ENCODE measurements at regions not wholly inside any gene's neighbourhood (a gene's known extent, or its start where the extent isn't known, plus 50 kb on each side); places are given as distances from the start of the nearest gene placed in this dataset.

- no peak for DNase-seq (ENCODE audit: low read depth, low spot score)
- H3K9me3 ChIP-seq (ENCODE audit: low read depth, low read length), result no peaks in the 10 kb centered on the region
Observed at GRCh38 chr7:120218712-120219111, 54.3 kb upstream of the KCND2 start.

DNA sequence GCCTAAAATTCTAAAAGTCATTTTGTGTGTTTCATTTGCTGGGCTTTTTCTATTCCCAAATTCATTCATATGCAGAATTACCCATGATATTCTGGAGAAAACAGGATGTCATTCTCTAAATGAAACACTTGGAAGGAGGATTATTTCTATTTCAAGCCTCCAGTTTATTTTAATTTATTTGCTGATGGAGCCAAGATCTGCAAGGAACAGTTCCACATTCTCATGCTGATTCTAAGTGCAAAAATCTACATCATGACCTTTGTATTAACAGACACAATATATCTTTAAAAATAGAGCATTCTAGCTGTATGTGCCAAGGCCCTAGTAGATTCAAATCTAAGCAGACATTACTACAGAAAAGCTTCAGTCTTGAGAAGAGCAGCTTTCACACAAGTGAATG, 51.3 kb upstream of the KCND2 start:
- TF ChIP-seq POLR2AphosphoS5 (IDR thresholded peaks at IDR 0.05; ENCODE audit: borderline replicate concordance, low read depth, low read length) (no peak), FOXP2 (optimal IDR thresholded peaks at IDR 0.05; ENCODE audit: control extremely low read depth, extremely low read length, insufficient read depth) (no peak), EZH2 (IDR thresholded peaks at IDR 0.05) (no peak)
- Histone ChIP-seq H3K9me3 (ENCODE audit: low read depth, low read length) (no peaks in the 10 kb centered on the region), H3K36me3 (ENCODE audit: insufficient read depth, low read length) (no peaks in the 10 kb centered on the region), H3K27ac (no peak overlapping the region), H3K9ac (ENCODE audit: insufficient read length) (no peak overlapping the region), H3K4me3 (no peak overlapping the region)
- no peak for DNase-seq (ENCODE audit: low read depth, low spot score)

More at GRCh38 chr7:120218712-120219111, 54.3 kb upstream of the KCND2 start:
- H3K27ac ChIP-seq, result no peak overlapping the region
- H3K9ac ChIP-seq (ENCODE audit: insufficient read length), result no peak overlapping the region
- TF ChIP-seq POLR2AphosphoS5 (IDR thresholded peaks at IDR 0.05; ENCODE audit: borderline replicate concordance, low read depth, low read length) (no peak), EZH2 (IDR thresholded peaks at IDR 0.05) (no peak), FOXP2 (optimal IDR thresholded peaks at IDR 0.05; ENCODE audit: control extremely low read depth, extremely low read length, insufficient read depth) (no peak)
- no peak overlapping the region for H3K4me3 ChIP-seq
- no peaks in the 10 kb centered on the region for H3K36me3 ChIP-seq (ENCODE audit: insufficient read depth, low read length)
